ENCODE measurements at regions not wholly inside any gene's neighbourhood (a gene's known extent, or its start where the extent isn't known, plus 50 kb on each side); places are given as distances from the start of the nearest gene placed in this dataset.

DNA sequence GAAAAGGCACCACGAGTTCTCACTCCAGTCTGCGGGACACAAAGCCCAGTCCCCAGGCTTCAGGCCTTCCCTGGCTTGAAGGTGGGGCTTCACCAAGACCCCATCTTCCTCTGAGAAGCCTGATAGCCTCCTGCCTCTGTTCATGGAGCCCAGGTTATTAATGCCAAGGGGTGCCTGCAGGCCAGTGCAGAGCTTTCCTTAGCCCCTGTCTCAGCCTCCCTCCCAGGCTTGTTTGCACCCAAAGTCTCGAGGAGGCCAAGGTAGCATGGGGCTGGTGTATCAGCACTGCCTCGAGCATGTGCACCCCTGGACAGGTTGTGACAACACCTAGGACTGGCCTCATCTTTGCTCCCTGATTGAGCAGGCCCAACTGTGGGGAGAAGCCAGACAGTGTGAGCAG is 108.1 kb upstream of the PCDH15 start:
- no peak for DNase-seq

GRCh38 chr10:54908019-54908418 is 107.0 kb upstream of the PCDH15 start:
- no peak for DNase-seq

- no peak for DNase-seq
These were observed 105.9 kb upstream of the PCDH15 start for GRCh38 chr10:54906940-54907339.

DNA sequence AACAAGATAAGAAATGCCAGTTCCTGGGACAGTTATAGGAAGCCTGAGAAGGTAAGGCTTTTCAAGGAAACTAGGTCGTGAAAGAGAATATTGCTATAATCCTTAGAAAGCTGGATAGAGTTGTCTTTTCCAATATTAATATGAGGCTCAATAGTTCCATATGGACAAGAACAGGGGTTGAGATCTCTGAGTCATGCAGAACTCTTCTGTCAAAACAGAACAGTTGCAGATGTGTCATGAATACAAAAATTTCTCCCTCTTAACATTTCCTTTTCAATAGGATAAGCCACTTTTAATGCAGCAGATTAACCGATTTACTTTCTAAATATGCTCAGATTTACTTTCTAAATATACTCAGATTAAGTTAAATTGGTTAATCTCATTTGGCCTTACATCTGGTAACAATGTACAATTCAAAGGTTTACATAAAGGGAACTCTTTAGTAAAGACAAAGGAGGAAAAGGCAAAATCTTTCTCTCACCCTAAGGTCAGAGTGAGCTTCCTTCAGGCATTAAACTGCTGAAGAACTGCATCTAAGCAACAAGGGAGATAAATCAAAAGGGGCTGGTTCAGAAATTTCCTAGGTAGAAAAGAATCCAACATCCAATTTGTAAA is 104.7 kb upstream of the PCDH15 start:
- DNase-seq: no peak

- no peak for DNase-seq
These were observed 103.8 kb upstream of the PCDH15 start for GRCh38 chr10:54904833-54905232.

- DNase-seq: no peak
These were observed 102.7 kb upstream of the PCDH15 start for GRCh38 chr10:54903745-54904144.

- no peak for DNase-seq
These were observed 99.6 kb upstream of the PCDH15 start for GRCh38 chr10:54900584-54900983.

DNA sequence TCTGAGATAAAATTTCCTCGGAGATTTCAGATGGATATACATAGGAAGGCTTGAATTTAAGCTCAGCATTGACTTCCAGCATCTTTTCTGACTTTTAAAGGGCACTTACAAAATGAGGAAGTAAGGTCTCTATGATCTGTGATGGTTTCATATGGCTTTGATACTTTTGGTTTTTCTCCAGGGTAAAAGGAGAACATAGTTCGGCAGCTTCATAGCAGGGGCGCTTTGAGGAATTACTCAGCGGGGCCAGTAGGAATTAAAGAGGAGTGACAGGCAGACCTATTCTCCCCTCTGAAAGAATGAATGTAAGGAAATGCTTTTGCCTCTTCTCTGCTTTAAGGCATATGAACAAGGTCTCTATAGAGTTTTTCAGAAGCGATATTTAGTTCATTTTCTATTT is 80.0 kb upstream of the PCDH15 start:
- no peak for DNase-seq

- DNase-seq: no peak
These were observed 68.0 kb upstream of the PCDH15 start for GRCh38 chr10:54869022-54869421.

DNA sequence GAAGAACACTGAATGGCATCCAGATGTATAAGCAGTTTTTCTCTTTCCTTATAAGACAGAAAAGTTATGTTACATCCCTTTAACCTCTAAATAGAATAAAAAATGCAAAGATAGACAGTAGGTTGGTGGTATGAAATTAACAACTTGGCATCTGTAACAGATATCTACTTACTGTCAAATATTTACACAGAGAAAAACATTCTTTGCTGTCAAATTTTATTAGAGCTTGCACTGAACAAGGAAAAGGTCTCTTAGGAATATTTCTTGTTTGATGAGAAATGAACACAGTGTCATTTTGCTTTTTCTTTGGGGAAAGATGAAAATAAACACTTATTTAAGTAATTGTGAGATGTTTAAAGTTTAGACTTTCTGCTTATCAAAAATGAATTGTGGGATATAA is 65.6 kb upstream of the PCDH15 start:
- no peak for DNase-seq

GRCh38 chr10:54854843-54855242 is 53.8 kb upstream of the PCDH15 start:
- no peak for DNase-seq

DNA sequence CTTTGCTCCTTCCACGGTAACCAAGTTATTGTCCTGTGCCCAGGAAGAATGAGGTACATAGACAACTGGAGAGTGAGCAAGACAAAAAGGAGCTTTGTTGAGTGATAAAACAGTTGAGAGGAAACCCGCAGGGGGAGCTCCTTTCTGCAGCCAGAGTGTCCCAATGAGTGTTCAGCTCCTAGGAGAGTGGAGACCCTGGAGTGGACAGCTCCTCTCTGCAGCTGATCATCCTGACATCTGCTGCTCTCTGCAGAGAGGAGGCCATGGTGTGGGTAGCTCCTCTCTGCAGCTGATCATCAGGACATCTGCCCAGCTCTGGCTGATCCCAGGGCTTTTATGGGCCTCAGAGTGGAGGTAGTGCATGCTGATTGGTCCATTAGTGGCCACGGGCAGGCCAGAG is 53.4 kb upstream of the PCDH15 start:
- DNase-seq: no peak

DNA sequence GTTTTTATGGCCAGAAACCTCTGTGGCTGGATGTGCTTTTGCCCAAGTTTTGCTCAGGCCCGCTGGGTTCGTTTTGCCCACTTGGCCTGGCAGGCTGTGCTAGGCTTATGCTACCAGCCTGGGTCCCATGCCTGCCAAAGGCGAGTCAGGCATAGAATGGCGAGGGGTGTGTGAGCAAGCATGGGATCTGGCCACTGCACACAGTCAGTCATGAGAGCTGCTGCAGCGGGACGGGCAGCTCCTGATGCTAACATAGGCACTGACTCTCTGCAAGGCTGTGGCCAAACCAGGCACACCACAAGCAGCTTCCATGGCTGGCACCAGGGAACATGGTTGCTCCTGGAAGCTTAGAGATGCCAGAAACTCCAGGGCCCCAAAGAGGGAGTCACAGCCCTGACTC is 52.9 kb upstream of the PCDH15 start:
- no peak for DNase-seq

Measured in KG1 (cell line).